Stimulated activated memory B cell treated with anti-CD40 and anti-IgM and Interleukin-4, amounts not matched to agents 10 μg/mL and 1 μg/mL and 100 μg/mL, for 72 hours (primary cell): ENCODE measurements at regions not wholly inside any gene's neighbourhood (a gene's known extent, or its start where the extent isn't known, plus 50 kb on each side); places are given as distances from the start of the nearest gene placed in this dataset.

Experiments used
- ATAC-seq: fragments of 150-1000 bp; cut with Tn5 transposase; 2 replicates; pipeline ENCODE4 v1.10.0; 2021
- H3K27ac Mint-ChIP-seq: one replicate; pipeline ENCODE4 v1.8.0; 2022; ENCODE audit warnings: mild to moderate bottlenecking, mixed read lengths
- H3K27me3 Mint-ChIP-seq: one replicate; pipeline ENCODE4 v1.8.0; 2022; ENCODE audit warnings: mixed read lengths
- H3K36me3 Mint-ChIP-seq: one replicate; pipeline ENCODE4 v1.8.0; 2022; ENCODE audit warnings: mixed read lengths
- H3K4me1 Mint-ChIP-seq: one replicate; pipeline ENCODE4 v1.8.0; 2022; ENCODE audit warnings: mixed read lengths
- H3K4me3 Mint-ChIP-seq: one replicate; pipeline ENCODE4 v1.8.0; 2022; ENCODE audit warnings: mild to moderate bottlenecking, moderate library complexity, mixed read lengths
- H3K9me3 Mint-ChIP-seq: one replicate; pipeline ENCODE4 v1.8.0; 2022; ENCODE audit warnings: mixed read lengths

GRCh38 chr4:83889802-83890201 is 353.9 kb downstream of the GPAT3 start:
- no peaks in the 10 kb centered on the region for H3K36me3 Mint-ChIP-seq
- H3K4me3 Mint-ChIP-seq = no peak overlapping the region
- H3K9me3 Mint-ChIP-seq = peaks cover 7% of the 10 kb centered on the region
- no peak overlapping the region for H3K27ac Mint-ChIP-seq
- no peaks in the 10 kb centered on the region for H3K4me1 Mint-ChIP-seq
- ATAC-seq = no peak
- peaks cover 18% of the 10 kb centered on the region for H3K27me3 Mint-ChIP-seq

DNA sequence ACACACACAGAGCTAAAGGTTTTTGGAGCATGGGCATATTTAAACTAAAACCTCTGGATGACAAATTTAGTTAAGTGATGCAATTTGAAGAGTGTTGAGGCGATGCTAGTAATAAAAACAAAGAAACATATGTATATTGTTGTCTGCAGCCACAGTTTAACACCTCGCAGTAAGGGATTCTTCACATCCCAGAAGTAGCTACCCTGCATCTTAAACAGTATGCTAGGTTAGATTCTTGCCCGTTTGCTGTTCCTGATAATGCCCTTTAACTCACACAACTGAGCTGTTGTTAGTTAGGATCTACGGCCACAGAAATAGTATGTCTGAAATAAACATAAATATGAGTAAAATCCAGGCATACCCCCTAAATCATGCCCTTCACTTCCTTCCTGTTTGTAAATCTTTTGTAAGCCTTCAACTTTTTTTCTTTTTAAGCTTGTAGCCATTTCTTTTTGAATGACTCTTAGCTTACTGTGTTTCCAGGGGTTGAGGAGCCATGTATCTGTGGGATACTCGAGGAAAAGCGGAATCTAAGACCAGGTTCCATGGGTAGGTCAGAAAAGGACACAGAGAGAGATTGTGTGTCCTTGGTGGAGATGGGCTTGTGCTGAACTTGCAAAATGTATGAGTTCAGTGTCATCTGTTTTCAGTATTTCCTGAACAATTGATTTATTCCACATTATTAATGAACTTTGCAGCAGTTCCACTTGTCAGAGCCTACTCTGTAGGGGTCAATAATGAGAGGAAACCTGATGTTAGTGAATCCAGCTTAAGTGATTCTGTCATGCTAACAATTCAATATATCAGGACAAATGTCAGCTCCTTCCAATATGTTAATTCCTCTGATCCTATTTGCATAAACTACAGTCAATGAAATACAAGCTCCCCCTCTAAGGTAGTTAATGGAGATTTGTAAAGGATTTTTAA is 349.6 kb downstream of the GPAT3 start:
- H3K27ac Mint-ChIP-seq = no peak overlapping the region
- H3K36me3 Mint-ChIP-seq = no peaks in the 10 kb centered on the region
- no peak for ATAC-seq
- no peak overlapping the region for H3K4me3 Mint-ChIP-seq
- H3K9me3 Mint-ChIP-seq = peaks cover 3% of the 10 kb centered on the region
- no peaks in the 10 kb centered on the region for H3K4me1 Mint-ChIP-seq
- H3K27me3 Mint-ChIP-seq = peaks cover 8% of the 10 kb centered on the region

DNA sequence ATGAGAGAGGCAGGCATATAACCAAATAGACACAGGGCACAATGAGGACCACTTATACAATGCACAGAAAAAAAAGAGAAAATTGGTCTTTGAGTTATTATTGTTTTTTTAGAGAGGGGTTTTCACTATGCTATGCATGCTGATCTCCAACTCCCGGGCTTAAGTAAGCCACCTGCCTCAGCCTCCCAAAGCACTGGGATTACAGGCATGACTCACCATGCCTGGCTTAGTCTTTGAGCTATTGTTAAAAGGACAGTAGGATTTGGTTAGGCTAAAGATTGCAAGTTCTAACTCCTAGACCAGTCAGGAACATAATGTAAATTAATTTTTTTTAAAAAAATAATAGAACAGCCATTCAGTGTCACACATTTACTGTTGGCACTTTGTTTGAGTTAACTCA is 340.1 kb downstream of the GPAT3 start:
- Mint-ChIP-seq H3K27ac (no peak overlapping the region), H3K36me3 (no peaks in the 10 kb centered on the region), H3K9me3 (peaks cover 3% of the 10 kb centered on the region), H3K4me3 (no peak overlapping the region), H3K27me3 (no peaks in the 10 kb centered on the region), H3K4me1 (no peaks in the 10 kb centered on the region)
- no peak for ATAC-seq

DNA sequence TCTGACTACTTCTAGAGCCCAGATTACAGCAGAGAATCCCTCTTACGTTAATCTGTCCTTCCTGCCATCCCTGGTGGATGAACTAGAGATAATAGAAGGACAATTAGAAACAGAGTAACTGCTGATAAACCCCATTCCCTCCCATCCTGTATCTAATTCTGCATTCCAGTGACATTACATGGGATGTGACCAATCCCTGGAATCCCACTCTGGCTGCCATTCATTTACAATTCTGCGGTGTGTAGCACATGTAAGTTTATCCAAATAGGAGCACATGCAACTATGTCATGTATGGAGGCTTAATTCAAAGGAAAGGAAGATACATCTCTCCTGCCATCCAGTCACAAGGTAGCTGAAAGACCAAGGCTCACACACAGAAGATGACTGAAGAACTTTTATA is 339.5 kb downstream of the GPAT3 start:
- H3K27me3 Mint-ChIP-seq = no peaks in the 10 kb centered on the region
- no peak for ATAC-seq
- no peaks in the 10 kb centered on the region for H3K36me3 Mint-ChIP-seq
- peaks cover 3% of the 10 kb centered on the region for H3K9me3 Mint-ChIP-seq
- no peaks in the 10 kb centered on the region for H3K4me1 Mint-ChIP-seq
- H3K27ac Mint-ChIP-seq = no peak overlapping the region
- H3K4me3 Mint-ChIP-seq = no peak overlapping the region

- Mint-ChIP-seq H3K27ac (no peak overlapping the region), H3K4me1 (no peaks in the 10 kb centered on the region), H3K9me3 (peaks cover 3% of the 10 kb centered on the region), H3K36me3 (no peaks in the 10 kb centered on the region), H3K27me3 (no peaks in the 10 kb centered on the region), H3K4me3 (no peak overlapping the region)
- no peak for ATAC-seq
Observed at GRCh38 chr4:83873996-83874395, 338.1 kb downstream of the GPAT3 start.

GRCh38 chr4:83870328-83870950 is 334.5 kb downstream of the GPAT3 start:
- H3K27me3 Mint-ChIP-seq = no peaks in the 10 kb centered on the region
- H3K9me3 Mint-ChIP-seq = no peaks in the 10 kb centered on the region
- no peak for ATAC-seq
- H3K36me3 Mint-ChIP-seq = no peaks in the 10 kb centered on the region
- no peak overlapping the region for H3K4me3 Mint-ChIP-seq
- no peaks in the 10 kb centered on the region for H3K4me1 Mint-ChIP-seq
- H3K27ac Mint-ChIP-seq = no peak overlapping the region

DNA sequence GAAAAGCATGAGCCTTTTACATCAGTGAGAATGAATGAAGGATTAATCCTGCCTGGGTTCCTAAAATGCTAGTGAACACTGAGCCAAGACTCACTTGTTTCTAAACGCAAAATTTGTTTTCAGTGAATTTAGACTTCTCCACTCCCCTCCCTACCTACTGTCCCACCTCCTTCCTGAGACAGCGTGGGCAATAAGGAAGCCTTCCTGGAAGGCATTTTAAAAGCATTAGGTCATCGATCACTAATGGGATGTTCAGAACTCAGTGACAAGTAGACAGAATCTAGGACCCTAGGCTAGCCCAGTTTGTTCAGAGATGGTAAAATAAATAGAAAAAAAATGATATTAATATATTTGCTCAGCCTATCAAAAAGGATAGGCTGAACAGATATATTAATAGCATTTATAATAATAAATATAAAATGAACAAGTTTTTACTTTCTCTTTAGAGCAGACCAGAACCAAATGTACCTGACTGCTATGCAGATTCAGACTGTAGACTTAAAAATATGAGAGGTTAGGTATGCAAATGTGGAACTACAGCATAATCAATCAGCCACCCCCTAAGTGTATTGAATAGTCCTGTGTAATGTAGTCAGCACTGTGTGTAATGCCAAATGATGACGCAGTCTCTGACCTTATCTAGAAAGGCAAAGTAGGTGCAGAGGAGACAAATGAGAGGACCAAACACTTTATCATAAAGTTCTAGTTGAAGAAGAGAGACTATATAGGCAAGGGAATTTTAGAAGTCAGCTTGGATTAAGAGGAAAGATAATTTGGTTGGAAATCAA is 331.1 kb downstream of the GPAT3 start:
- Mint-ChIP-seq H3K36me3 (no peaks in the 10 kb centered on the region), H3K4me1 (no peaks in the 10 kb centered on the region), H3K9me3 (no peaks in the 10 kb centered on the region), H3K4me3 (no peak overlapping the region), H3K27me3 (no peaks in the 10 kb centered on the region), H3K27ac (no peak overlapping the region)
- ATAC-seq = no peak

DNA sequence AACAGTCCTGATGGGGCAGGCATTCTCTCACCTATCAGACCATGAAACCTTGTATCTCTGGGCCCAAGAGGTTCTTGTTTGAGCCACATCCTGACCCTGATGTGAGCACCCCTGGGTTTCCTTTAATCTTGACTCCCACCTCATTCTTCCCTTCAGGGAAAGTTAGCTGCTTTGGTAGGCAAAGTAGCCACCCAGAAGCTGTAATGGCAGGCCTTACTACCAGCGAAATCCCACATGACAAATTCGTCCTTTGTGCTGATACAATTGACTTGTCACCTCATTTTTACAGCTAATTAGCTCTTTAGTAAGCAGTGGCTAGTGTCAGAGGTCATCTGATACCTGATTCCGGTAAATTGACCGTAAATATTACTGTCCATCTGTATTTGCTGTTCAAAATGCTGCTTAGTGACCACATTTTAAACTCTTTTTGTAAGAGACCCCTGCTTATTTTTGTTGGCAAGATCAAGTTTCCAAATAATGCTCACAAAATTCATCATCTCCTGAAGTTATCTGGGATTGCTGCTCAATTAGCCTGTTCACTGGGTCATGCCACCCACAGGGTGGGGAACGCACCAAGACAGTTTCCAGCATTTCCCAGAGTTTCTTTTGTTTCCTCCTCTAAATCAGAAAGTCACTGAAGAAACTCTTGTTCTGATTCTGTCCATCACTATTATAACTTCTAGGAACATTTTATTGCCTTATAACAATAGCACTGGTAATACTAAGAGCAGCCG is 329.7 kb downstream of the GPAT3 start:
- Mint-ChIP-seq H3K4me3 (no peak overlapping the region), H3K4me1 (no peaks in the 10 kb centered on the region), H3K36me3 (no peaks in the 10 kb centered on the region), H3K9me3 (no peaks in the 10 kb centered on the region), H3K27ac (no peak overlapping the region), H3K27me3 (no peaks in the 10 kb centered on the region)
- no peak for ATAC-seq

DNA sequence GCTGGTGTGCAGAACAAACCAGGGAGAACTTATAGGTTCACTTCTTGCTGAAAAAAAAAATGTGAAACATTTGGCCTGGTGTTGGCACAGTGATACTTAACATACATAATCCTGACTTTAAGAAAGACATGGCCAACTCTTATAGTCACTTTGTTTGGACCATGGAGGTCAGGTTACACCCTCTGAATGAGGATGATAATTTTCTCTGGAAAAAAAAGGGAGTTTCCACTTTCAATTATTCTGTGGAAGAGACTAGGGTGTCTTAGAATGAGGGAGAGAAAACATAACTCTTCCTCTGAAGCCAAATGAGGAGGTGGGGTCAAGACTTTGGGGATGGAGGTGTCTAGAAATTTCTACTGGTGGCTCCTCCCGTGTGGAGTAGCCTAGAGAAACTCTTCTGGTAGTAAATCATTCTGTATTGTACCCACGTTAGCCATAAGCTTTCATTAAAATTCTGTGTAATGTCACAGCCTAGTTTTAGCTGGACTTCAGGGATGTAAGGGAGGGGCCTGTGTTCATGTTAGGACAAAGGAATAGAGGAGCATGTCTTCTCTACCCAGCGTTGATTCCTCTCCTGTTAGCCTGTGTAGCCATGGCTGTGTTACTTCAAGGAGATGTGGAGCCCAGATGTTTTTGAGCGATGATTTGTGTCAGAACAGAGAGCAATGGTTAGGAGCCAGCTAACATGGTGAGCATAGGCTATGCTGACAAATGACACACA is 328.3 kb downstream of the GPAT3 start:
- H3K27me3 Mint-ChIP-seq = no peaks in the 10 kb centered on the region
- ATAC-seq = no peak
- H3K4me1 Mint-ChIP-seq = no peaks in the 10 kb centered on the region
- no peak overlapping the region for H3K27ac Mint-ChIP-seq
- H3K9me3 Mint-ChIP-seq = no peaks in the 10 kb centered on the region
- no peaks in the 10 kb centered on the region for H3K36me3 Mint-ChIP-seq
- H3K4me3 Mint-ChIP-seq = no peak overlapping the region

DNA sequence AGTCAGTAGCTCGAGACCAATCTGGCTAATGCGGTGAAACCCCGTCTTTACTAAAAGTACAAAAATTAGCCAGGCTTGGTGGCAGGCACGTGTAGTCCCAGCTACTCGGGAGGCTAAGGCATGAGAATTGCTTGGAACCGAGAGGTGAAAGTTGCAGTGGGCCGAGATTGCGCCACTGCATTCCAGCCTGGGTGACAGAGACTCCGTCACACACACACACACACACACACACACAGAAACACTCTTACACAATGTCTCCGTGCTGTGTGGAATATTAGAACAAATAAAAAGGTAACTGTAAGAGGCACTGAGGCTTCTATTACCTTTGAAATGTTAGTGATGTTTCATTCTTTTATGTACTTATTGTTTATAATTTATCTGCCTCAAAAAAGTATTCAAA is 326.6 kb downstream of the GPAT3 start:
- H3K4me1 Mint-ChIP-seq = no peaks in the 10 kb centered on the region
- no peaks in the 10 kb centered on the region for H3K36me3 Mint-ChIP-seq
- H3K9me3 Mint-ChIP-seq = no peaks in the 10 kb centered on the region
- no peaks in the 10 kb centered on the region for H3K27me3 Mint-ChIP-seq
- no peak overlapping the region for H3K27ac Mint-ChIP-seq
- no peak for ATAC-seq
- no peak overlapping the region for H3K4me3 Mint-ChIP-seq

DNA sequence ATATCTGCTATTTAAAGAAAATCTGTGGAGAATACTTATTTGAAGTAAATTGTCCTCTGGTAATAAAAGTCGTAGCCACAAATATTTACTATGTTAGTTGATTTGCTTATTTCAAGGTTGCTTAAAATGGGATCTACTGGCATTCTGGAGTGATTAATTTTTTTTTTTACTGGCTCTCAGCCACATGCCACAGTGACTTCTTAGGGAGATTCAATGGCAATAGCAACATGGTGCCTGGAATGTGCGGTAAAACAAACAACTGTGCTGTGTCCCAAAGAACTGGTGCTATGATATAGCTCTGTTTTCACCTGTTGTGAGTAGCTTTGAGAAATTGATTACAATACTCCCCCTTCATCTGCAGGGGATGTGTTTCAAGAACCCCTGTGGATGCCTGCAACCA is 324.3 kb downstream of the GPAT3 start:
- Mint-ChIP-seq H3K27ac (no peak overlapping the region), H3K36me3 (no peaks in the 10 kb centered on the region), H3K4me3 (no peak overlapping the region), H3K27me3 (no peaks in the 10 kb centered on the region), H3K4me1 (no peaks in the 10 kb centered on the region), H3K9me3 (no peaks in the 10 kb centered on the region)
- no peak for ATAC-seq

- no peaks in the 10 kb centered on the region for H3K9me3 Mint-ChIP-seq
- H3K4me3 Mint-ChIP-seq = no peak overlapping the region
Observed at GRCh38 chr4:83858131-83858530, 322.2 kb downstream of the GPAT3 start.

DNA sequence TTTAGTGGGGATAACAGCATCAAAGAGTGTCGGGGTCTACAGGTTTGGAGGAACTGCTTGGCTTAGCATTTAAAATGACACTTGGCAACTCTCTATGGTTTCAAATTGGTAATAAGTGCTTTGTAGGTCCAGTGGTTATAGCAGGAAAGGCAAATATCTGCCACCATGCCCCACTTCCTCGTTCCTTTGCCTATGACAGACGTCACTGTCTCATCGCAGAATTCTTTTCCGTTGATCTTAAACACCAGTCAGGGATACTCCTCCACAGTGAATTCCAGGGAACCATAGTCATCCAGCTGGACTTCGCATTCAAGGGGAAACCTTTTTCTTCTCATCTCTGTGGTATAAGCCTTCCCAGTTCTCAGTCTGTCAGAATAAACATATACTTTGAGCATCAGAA is 319.1 kb downstream of the GPAT3 start:
- ATAC-seq = no peak
- no peaks in the 10 kb centered on the region for H3K4me1 Mint-ChIP-seq
- no peaks in the 10 kb centered on the region for H3K36me3 Mint-ChIP-seq
- no peaks in the 10 kb centered on the region for H3K9me3 Mint-ChIP-seq
- H3K27me3 Mint-ChIP-seq = peaks cover 11% of the 10 kb centered on the region
- no peak overlapping the region for H3K27ac Mint-ChIP-seq
- H3K4me3 Mint-ChIP-seq = no peak overlapping the region

More at GRCh38 chr4:83858131-83858530, 322.2 kb downstream of the GPAT3 start:
- H3K36me3 Mint-ChIP-seq = no peaks in the 10 kb centered on the region
- no peaks in the 10 kb centered on the region for H3K4me1 Mint-ChIP-seq
- H3K27me3 Mint-ChIP-seq = no peaks in the 10 kb centered on the region
- H3K27ac Mint-ChIP-seq = no peak overlapping the region
- ATAC-seq = no peak

- no peaks in the 10 kb centered on the region for H3K36me3 Mint-ChIP-seq
- no peaks in the 10 kb centered on the region for H3K9me3 Mint-ChIP-seq
- H3K4me1 Mint-ChIP-seq = no peaks in the 10 kb centered on the region
- H3K27me3 Mint-ChIP-seq = peaks cover 11% of the 10 kb centered on the region
- H3K4me3 Mint-ChIP-seq = no peak overlapping the region
- ATAC-seq = no peak
- no peak overlapping the region for H3K27ac Mint-ChIP-seq
Observed at GRCh38 chr4:83852085-83852451, 316.2 kb downstream of the GPAT3 start.
